Neural progenitor cell (in vitro differentiated cells): ENCODE measurements at regions not wholly inside any gene's neighbourhood (a gene's known extent, or its start where the extent isn't known, plus 50 kb on each side); places are given as distances from the start of the nearest gene placed in this dataset.

Experiments used
- DNase-seq: peaks from one replicate; pipeline ENCODE4 v3.0.0-alpha.2; 2016; ENCODE audit warnings: low spot score
- H2AFZ ChIP-seq: fragments of 200-600 bp; sonication (generic); replicated peaks from 2 replicates; pipeline ENCODE4 v1.6.1; 2016; ENCODE audit warnings: antibody characterized with exemption
- H3F3A ChIP-seq: fragments of 200-600 bp; sonication (generic); 2 replicates; pipeline ENCODE4 v1.6.1; 2016; ENCODE audit warnings: antibody characterized with exemption, low read depth
- H3K27ac ChIP-seq: fragments of 200-600 bp; sonication (generic); 2 replicates; pipeline ENCODE4 v1.5.1; 2016; ENCODE audit warnings: mild to moderate bottlenecking
- H3K27me3 ChIP-seq: fragments of 200-600 bp; sonication (generic); 2 replicates; pipeline ENCODE4 v1.6.1; 2016; ENCODE audit warnings: mild to moderate bottlenecking, moderate library complexity
- H3K36me3 ChIP-seq: fragments of 200-600 bp; sonication (generic); 2 replicates; pipeline ENCODE4 v1.5.1; 2016
- H3K4me1 ChIP-seq: fragments of 200-600 bp; sonication (generic); 2 replicates; pipeline ENCODE4 v1.6.1; 2016; ENCODE audit warnings: mixed run types
- H3K4me2 ChIP-seq: fragments of 200-600 bp; sonication (generic); 2 replicates; pipeline ENCODE4 v1.6.1; 2016
- H3K4me3 ChIP-seq: fragments of 200-600 bp; sonication (generic); 2 replicates; pipeline ENCODE4 v1.5.1; 2016
- H3K79me2 ChIP-seq: fragments of 200-600 bp; sonication (generic); 2 replicates; pipeline ENCODE4 v1.6.1; 2016; ENCODE audit warnings: low read depth
- H3K9ac ChIP-seq: fragments of 200-600 bp; sonication (generic); 2 replicates; pipeline ENCODE4 v1.6.1; 2016
- H3K9me3 ChIP-seq: fragments of 200-600 bp; sonication (generic); 2 replicates; pipeline ENCODE4 v1.5.1; 2016; ENCODE audit warnings: low read depth
- H4K20me1 ChIP-seq: fragments of 200-600 bp; sonication (generic); 2 replicates; pipeline ENCODE4 v1.6.1; 2016; ENCODE audit warnings: low read depth
- H3K27ac Mint-ChIP-seq: 3 replicates; pipeline ENCODE4 v1.8.0; 2021; ENCODE audit warnings: mixed read lengths
- H3K27me3 Mint-ChIP-seq: 2 replicates; pipeline ENCODE4 v1.8.0; 2022; ENCODE audit warnings: low read depth, mild to moderate bottlenecking, inconsistent platforms, moderate library complexity, mixed read lengths; ENCODE audit not compliant: insufficient read depth
- H3K36me3 Mint-ChIP-seq: 3 replicates; pipeline ENCODE4 v1.8.0; 2021; ENCODE audit warnings: mixed read lengths
- H3K4me1 Mint-ChIP-seq: 3 replicates; pipeline ENCODE4 v1.8.0; 2021; ENCODE audit warnings: mixed read lengths
- H3K4me3 Mint-ChIP-seq: 3 replicates; pipeline ENCODE4 v1.8.0; 2021; ENCODE audit warnings: mild to moderate bottlenecking, moderate library complexity, mixed read lengths
- H3K9me3 Mint-ChIP-seq: 3 replicates; pipeline ENCODE4 v1.8.0; 2020; ENCODE audit warnings: mixed read lengths
- CTCF ChIP-seq: fragments of 200-600 bp; sonication (generic); IDR thresholded peaks from 2 replicates; pipeline ENCODE4 v1.5.1; 2017; ENCODE audit warnings: antibody characterized with exemption, mild to moderate bottlenecking
- EZH2 ChIP-seq: fragments of 200-600 bp; sonication (generic); IDR thresholded peaks from 2 replicates; pipeline ENCODE4 v1.6.1; 2017; ENCODE audit warnings: antibody characterized with exemption, mild to moderate bottlenecking, moderate library complexity
- EZH2phosphoT487 ChIP-seq: fragments of 200-600 bp; sonication (generic); IDR thresholded peaks from 2 replicates; pipeline ENCODE4 v1.6.1; 2017; ENCODE audit warnings: antibody characterized with exemption

GRCh38 chr3:8359133-8359532 is 142.5 kb upstream of the LMCD1 start:
- Histone ChIP-seq H3K36me3 (no peaks in the 10 kb centered on the region), H3K4me2 (no peak overlapping the region), H3F3A (no peaks in the 10 kb centered on the region), H3K27ac (no peak overlapping the region), H3K27me3 (no peaks in the 10 kb centered on the region), H3K9me3 (no peaks in the 10 kb centered on the region), H3K79me2 (no peaks in the 10 kb centered on the region), H2AFZ (no peak overlapping the region), H3K4me1 (no peaks in the 10 kb centered on the region), H4K20me1 (no peaks in the 10 kb centered on the region), H3K9ac (no peak overlapping the region), H3K4me3 (no peak overlapping the region)
- H3K27me3 Mint-ChIP-seq = no peaks in the 10 kb centered on the region
- no peaks in the 10 kb centered on the region for H3K36me3 Mint-ChIP-seq
- no peak for TF ChIP-seq EZH2phosphoT487
- no peak for TF ChIP-seq EZH2
- no peak for TF ChIP-seq CTCF
- H3K27ac Mint-ChIP-seq = no peak overlapping the region
- DNase-seq = no peak
- no peak overlapping the region for H3K4me3 Mint-ChIP-seq
- no peaks in the 10 kb centered on the region for H3K4me1 Mint-ChIP-seq
- no peaks in the 10 kb centered on the region for H3K9me3 Mint-ChIP-seq

GRCh38 chr3:8363200-8363599 is 138.4 kb upstream of the LMCD1 start:
- H3K9me3 Mint-ChIP-seq = no peaks in the 10 kb centered on the region

GRCh38 chr3:8365541-8365940 is 136.1 kb upstream of the LMCD1 start:
- H3K9me3 Mint-ChIP-seq = no peaks in the 10 kb centered on the region

More at GRCh38 chr3:8363200-8363599, 138.4 kb upstream of the LMCD1 start:
- DNase-seq = no peak
- no peaks in the 10 kb centered on the region for H3K79me2 ChIP-seq
- H3K27me3 ChIP-seq = no peaks in the 10 kb centered on the region
- no peak overlapping the region for H3K9ac ChIP-seq
- peaks cover 9% of the 10 kb centered on the region for H3K4me1 ChIP-seq
- Mint-ChIP-seq H3K36me3 (no peaks in the 10 kb centered on the region), H3K4me1 (peaks cover 4% of the 10 kb centered on the region), H3K4me3 (no peak overlapping the region), H3K27me3 (no peaks in the 10 kb centered on the region), H3K27ac (no peak overlapping the region)
- no peak overlapping the region for H3K4me3 ChIP-seq
- no peaks in the 10 kb centered on the region for H3F3A ChIP-seq
- no peaks in the 10 kb centered on the region for H3K9me3 ChIP-seq
- H2AFZ ChIP-seq = no peak overlapping the region
- H4K20me1 ChIP-seq = no peaks in the 10 kb centered on the region
- no peak overlapping the region for H3K27ac ChIP-seq
- H3K36me3 ChIP-seq = no peaks in the 10 kb centered on the region
- TF ChIP-seq CTCF (no peak), EZH2 (no peak), EZH2phosphoT487 (no peak)
- no peak overlapping the region for H3K4me2 ChIP-seq

More at GRCh38 chr3:8365541-8365940, 136.1 kb upstream of the LMCD1 start:
- Histone ChIP-seq H3K79me2 (no peaks in the 10 kb centered on the region), H4K20me1 (no peaks in the 10 kb centered on the region), H3K4me3 (no peak overlapping the region), H3K36me3 (no peaks in the 10 kb centered on the region), H3K27me3 (no peaks in the 10 kb centered on the region), H2AFZ (no peak overlapping the region), H3F3A (no peaks in the 10 kb centered on the region), H3K27ac (no peak overlapping the region), H3K9me3 (no peaks in the 10 kb centered on the region), H3K4me1 (peaks cover 9% of the 10 kb centered on the region), H3K9ac (no peak overlapping the region), H3K4me2 (no peak overlapping the region)
- Mint-ChIP-seq H3K27ac (no peak overlapping the region), H3K4me3 (no peak overlapping the region), H3K27me3 (no peaks in the 10 kb centered on the region), H3K4me1 (peaks cover 4% of the 10 kb centered on the region), H3K36me3 (no peaks in the 10 kb centered on the region)
- TF ChIP-seq CTCF = no peak
- TF ChIP-seq EZH2 = no peak
- TF ChIP-seq EZH2phosphoT487 = no peak
- no peak for DNase-seq
